Activated CD8-positive, alpha-beta memory T cell treated with anti-CD3 and anti-CD28 coated beads for 48 hours (primary cell): ENCODE measurements at regions not wholly inside any gene's neighbourhood (a gene's known extent, or its start where the extent isn't known, plus 50 kb on each side); places are given as distances from the start of the nearest gene placed in this dataset.
"Not testable (repeated sequence)": the region's sequence is repeated elsewhere in the genome, so short reads cannot be mapped to it uniquely, and the experiment has no call there.

Source experiments
- DNase-seq, 3 experiments: peaks; one replicate each; pipeline ENCODE4 v3.0.0-alpha.2; 2020; ENCODE audit warnings: low read depth in 2 of 3, low spot score in 2 of 3

GRCh38 chr22:27240298-27241075, 561.1 kb downstream of the MN1 start:
- no peak for DNase-seq

GRCh38 chr22:27241430-27242321, 559.9 kb downstream of the MN1 start:
- DNase-seq, result no peak

GRCh38 chr22:27242474-27242873, 559.1 kb downstream of the MN1 start:
- DNase-seq, result no peak

- no peak for DNase-seq
Measured at GRCh38 chr22:27242917-27243589, 558.5 kb downstream of the MN1 start.

DNA sequence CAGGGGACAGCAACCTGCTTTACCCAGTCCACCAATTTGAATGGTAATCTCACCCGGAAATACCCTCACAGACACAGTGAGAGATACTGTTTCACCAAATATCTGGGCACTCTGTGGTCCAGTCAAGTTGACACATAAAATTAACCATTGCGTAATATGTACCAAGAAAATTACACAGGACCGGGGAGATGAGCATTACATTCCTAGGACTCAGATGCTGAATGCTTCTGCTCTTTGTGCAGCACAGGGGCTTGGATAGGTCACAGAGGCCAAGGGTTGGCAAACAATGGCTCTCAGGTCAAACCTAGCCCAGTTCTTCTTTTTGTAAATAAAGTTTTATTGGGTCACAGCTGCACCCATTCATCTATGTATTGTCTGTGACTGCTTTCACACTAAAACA, 557.2 kb downstream of the MN1 start:
- no peak for DNase-seq

DNA sequence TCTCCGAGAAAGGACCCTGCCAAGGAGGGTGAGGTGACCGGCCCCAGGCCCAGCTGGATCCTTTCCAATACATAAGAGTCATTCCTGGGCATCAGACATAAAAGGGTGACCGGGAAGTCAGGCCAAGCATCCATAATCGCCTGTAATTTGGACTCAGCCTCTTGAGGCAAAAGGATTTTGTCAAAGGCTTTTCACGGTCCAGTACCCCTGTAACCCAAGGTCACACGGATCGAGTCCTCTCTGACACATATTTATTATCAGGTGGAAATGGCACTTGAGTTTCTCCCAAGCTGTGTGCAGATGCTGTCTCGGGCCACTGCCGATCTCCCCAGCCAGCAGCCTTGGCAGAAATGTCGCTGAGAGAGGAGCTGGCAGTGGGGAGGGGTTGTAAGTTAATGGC, 556.5 kb downstream of the MN1 start:
- no peak for DNase-seq

GRCh38 chr22:27246558-27246957, 555.0 kb downstream of the MN1 start:
- DNase-seq, result no peak

DNA sequence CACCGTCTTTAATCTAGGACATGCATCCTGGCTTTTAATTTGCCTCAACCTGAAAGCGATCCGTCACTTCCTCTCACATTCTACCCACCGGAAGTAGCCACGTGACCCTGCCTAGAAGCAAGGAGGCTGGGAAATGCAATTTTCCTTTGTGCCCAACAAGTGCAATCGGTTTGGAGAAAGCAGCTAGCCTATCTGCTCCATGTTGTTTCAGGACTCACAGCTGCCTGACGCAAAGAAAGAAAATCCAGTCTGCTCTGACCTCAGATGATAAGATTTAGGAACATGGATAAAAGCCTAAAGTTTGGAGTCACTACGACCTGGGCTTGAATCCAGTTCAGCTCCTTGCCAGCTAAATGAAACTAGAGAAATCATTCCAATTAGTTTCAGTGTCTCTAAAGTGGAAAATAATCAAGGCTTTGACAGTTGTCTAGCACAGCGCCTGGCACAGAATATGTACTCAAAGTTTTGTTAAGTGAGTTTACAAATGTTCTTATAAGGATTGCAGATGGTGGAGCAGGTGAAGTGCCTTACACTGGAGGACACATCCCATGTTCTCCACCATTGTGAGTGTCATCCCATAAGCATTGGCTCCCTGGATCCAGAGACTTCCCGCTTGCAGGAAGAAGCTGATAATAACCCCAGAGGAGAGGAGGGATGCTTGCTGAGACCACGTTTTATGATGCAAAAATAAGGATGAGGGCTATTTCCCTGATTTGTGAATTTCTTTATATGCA, 553.7 kb downstream of the MN1 start:
- DNase-seq, result no peak

GRCh38 chr22:27250418-27250817, 551.1 kb downstream of the MN1 start:
- no peak for DNase-seq

- no peak for DNase-seq
Measured at GRCh38 chr22:27250886-27251285, 550.7 kb downstream of the MN1 start.

DNA sequence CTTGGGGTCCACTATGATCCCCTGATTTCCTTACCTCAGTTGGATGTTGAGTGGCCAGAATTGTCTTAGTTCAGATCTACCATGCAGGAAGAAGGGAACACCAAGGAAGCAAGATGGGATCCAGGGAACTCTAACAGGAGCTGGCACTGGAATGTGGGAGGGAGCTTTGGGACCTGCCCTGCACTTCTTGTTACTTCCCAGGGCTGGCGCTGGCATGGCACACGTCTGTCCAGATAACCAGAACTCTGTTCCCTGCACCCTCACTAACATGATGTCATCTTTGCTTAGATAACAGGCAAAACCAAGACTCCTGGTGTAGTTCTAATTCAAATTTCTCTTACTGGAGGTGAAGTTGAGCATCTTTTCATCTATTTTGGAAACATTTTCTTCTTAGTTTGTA, 550.0 kb downstream of the MN1 start:
- no peak for DNase-seq

- no peak for DNase-seq
Measured at GRCh38 chr22:27252282-27253049, 549.1 kb downstream of the MN1 start.

DNA sequence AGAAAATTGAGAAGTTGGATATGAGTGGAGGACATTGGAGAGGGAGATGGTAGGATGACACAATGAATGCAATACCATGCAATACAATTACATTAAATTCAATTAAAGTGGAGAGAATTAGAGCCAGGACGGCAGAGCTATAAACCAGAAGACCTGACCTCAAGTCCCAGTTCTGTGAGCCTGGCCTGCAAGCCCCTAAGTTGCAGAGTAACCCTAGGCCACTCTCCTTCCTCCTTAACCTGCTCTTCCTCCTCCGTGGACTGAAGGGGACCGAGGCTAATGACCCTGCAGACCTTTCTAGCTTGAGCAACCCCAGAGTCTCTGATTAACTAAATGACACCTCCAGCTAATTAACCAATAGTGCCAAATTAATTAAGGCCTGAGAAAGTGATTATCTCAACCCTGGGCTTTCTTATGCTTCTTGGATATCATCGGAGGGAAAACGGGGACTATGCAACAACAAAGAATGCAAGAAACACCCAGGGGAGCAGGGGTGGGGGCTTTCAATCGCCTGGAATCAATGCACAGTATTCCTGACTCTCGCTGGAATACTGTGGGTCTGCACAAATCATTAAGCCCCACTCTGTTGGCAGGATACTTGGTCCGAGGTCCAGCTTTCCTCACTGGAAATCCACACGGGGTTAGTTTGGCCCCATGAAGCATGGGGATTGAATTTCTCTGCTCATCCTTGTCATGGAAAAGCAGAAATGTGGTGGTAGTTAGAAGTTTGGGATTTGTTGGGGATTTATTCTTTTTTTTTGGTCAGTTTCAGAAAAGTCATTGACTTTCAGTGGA, 548.3 kb downstream of the MN1 start:
- DNase-seq, result no peak

GRCh38 chr22:27254063-27254462, 547.5 kb downstream of the MN1 start:
- DNase-seq, result not testable (repeated sequence)

DNA sequence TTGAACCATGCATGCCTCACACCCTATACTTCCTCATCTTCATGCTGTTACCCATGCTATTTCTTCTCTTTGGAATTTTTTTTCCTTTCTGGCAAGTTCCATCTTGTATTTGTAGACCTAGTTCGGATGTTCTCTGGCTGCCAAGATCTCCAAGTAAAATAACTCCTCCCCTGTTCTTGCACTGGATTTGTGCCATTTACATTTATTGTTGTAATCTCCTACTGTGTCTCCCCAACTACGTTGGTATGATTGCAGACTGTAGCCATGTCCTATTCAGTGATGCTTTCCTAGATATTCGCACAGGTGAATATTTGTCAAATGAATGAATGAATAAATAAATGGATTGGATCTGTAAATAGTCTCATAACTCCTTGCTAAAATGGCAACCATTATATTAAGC, 546.0 kb downstream of the MN1 start:
- DNase-seq, result no peak

DNA sequence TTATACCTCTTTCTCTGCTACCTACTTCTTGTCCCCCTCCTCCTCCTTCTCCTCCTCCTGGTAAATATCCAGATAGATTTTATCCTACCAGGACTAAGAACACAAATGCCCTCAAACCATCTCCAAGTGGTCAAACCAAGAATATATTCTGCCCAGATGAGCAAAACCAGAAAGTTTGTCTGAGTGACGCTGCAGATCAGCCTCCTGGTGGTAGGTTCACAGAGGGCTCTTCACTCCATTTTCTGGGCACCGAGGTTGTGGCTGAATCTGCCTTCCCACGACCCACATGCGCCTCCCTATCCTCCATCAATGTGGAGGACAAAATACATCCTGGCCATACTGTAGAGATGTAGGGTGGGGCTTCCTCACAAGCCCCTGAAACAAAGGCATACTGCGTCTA, 543.6 kb downstream of the MN1 start:
- DNase-seq, result no peak

DNA sequence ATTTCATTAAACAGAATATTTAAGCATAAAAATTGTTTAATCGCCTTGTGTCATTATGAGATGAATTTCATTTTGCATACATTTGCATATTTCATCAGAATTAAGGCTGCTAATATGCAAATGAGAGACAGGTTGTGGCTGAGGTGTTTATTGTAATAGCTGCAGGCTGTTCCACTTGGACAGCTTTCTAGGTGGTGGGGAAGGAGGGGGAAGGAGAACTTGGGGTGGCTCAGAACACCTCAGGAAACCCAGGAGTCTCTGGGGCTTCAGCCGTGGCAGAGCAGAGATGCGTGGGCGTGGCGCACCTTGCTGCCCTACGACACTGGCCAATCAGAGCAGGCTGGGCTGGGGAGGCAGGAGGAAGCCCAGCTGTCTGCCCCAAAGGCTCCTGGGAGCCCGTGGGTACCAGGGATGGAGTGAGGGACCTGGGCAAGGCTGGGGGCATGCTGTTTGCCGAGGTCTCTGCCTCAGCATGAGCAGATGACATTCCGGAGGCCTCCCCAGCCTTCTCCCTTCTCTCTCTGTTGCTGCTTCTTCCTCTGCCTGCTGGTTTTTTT, 542.9 kb downstream of the MN1 start:
- DNase-seq, result no peak

GRCh38 chr22:27259433-27259832, 542.1 kb downstream of the MN1 start:
- no peak for DNase-seq

DNA sequence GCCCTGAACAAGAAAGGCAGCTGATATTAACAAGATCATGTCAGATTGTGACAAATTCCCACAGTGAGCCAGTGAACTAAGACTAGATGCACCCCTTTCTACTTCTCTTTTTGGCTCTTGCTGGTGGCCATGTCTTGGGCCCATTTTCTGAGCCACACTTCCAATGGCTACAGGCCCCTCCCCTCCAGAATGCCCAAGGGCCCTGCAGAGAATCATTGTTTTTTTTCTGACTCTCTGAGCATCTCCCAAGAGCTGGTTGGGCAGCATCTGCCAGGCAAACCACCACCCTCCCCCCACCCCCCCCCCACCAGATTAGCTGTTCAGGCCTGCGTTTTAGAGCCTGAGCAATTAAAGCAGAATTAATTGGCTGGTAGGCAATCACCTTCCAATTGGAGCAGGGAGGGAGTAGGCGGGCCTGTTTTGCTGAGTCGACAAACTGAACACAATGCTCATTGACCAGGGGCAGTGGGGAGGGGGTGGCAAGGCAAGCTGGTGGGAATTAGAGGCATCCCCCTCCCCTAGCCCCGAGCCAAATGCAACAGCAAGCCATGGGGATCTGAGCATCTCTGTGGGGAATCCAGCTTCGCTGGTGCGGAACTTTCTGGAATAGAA, 541.4 kb downstream of the MN1 start:
- DNase-seq, result no peak
